ENCODE measurements at regions not wholly inside any gene's neighbourhood (a gene's known extent, or its start where the extent isn't known, plus 50 kb on each side); places are given as distances from the start of the nearest gene placed in this dataset.

GRCh38 chr20:52824494-52825216 lies 147.5 kb upstream of the TSHZ2 start:
- no peaks in the 10 kb centered on the region for H3K9me3 ChIP-seq (ENCODE audit: insufficient read depth, low read length)
- H2AFZ ChIP-seq (ENCODE audit: low read depth, low read length) = no peak overlapping the region
- H3K27me3 ChIP-seq (ENCODE audit: low read depth, low read length) = peaks cover 42% of the 10 kb centered on the region
- no peaks in the 10 kb centered on the region for H4K20me1 ChIP-seq (ENCODE audit: insufficient read depth, low read length)
- no peak overlapping the region for H3K9ac ChIP-seq (ENCODE audit: low read length)
- no peak for TF ChIP-seq EZH2phosphoT487 (IDR thresholded peaks at IDR 0.05; ENCODE audit: low read depth)
- no peak for TF ChIP-seq CTCF (IDR thresholded peaks at IDR 0.05; ENCODE audit: low read depth, low read length)
- H3K4me2 ChIP-seq (ENCODE audit: low read length) = no peak overlapping the region
- H3K27ac ChIP-seq (ENCODE audit: low read length) = no peak overlapping the region
- H3K4me1 ChIP-seq (ENCODE audit: low read length) = no peaks in the 10 kb centered on the region
- no peaks in the 10 kb centered on the region for H3K79me2 ChIP-seq (ENCODE audit: low read length)
- H3K4me3 ChIP-seq (ENCODE audit: low read length) = no peak overlapping the region
- no peaks in the 10 kb centered on the region for H3K36me3 ChIP-seq (replicated peaks; ENCODE audit: low read depth, low read length)

- Histone ChIP-seq H3K4me1 (ENCODE audit: low read length) (no peaks in the 10 kb centered on the region), H3K4me3 (ENCODE audit: low read length) (no peak overlapping the region), H3K27ac (ENCODE audit: low read length) (no peak overlapping the region), H3K9me3 (ENCODE audit: insufficient read depth, low read length) (no peaks in the 10 kb centered on the region), H4K20me1 (ENCODE audit: insufficient read depth, low read length) (no peaks in the 10 kb centered on the region), H3K9ac (ENCODE audit: low read length) (no peak overlapping the region), H3K27me3 (ENCODE audit: low read depth, low read length) (peaks cover 28% of the 10 kb centered on the region), H2AFZ (ENCODE audit: low read depth, low read length) (no peak overlapping the region), H3K36me3 (replicated peaks; ENCODE audit: low read depth, low read length) (no peaks in the 10 kb centered on the region), H3K4me2 (ENCODE audit: low read length) (no peak overlapping the region), H3K79me2 (ENCODE audit: low read length) (no peaks in the 10 kb centered on the region)
- no peak for TF ChIP-seq CTCF (IDR thresholded peaks at IDR 0.05; ENCODE audit: low read depth, low read length)
- no peak for TF ChIP-seq EZH2phosphoT487 (IDR thresholded peaks at IDR 0.05; ENCODE audit: low read depth)
These were observed 148.9 kb upstream of the TSHZ2 start for GRCh38 chr20:52823303-52823702.

- H3K4me3 ChIP-seq (ENCODE audit: low read length) = no peak overlapping the region
- no peaks in the 10 kb centered on the region for H3K9me3 ChIP-seq (ENCODE audit: insufficient read depth, low read length)
- H3K79me2 ChIP-seq (ENCODE audit: low read length) = no peaks in the 10 kb centered on the region
- no peaks in the 10 kb centered on the region for H3K4me1 ChIP-seq (ENCODE audit: low read length)
- peaks cover 38% of the 10 kb centered on the region for H3K27me3 ChIP-seq (ENCODE audit: low read depth, low read length)
- H3K36me3 ChIP-seq (replicated peaks; ENCODE audit: low read depth, low read length) = no peaks in the 10 kb centered on the region
- no peak overlapping the region for H3K9ac ChIP-seq (ENCODE audit: low read length)
- H2AFZ ChIP-seq (ENCODE audit: low read depth, low read length) = no peak overlapping the region
- no peak for TF ChIP-seq CTCF (IDR thresholded peaks at IDR 0.05; ENCODE audit: low read depth, low read length)
- TF ChIP-seq EZH2phosphoT487 (IDR thresholded peaks at IDR 0.05; ENCODE audit: low read depth) = no peak
- no peaks in the 10 kb centered on the region for H4K20me1 ChIP-seq (ENCODE audit: insufficient read depth, low read length)
- no peak overlapping the region for H3K27ac ChIP-seq (ENCODE audit: low read length)
- H3K4me2 ChIP-seq (ENCODE audit: low read length) = no peak overlapping the region
These were observed 151.4 kb upstream of the TSHZ2 start for GRCh38 chr20:52820641-52821292.

- Histone ChIP-seq H3K36me3 (replicated peaks; ENCODE audit: low read depth, low read length) (no peaks in the 10 kb centered on the region), H3K27me3 (ENCODE audit: low read depth, low read length) (peaks cover 50% of the 10 kb centered on the region), H3K9ac (ENCODE audit: low read length) (no peak overlapping the region), H3K9me3 (ENCODE audit: insufficient read depth, low read length) (no peaks in the 10 kb centered on the region), H3K27ac (ENCODE audit: low read length) (no peak overlapping the region), H3K4me1 (ENCODE audit: low read length) (no peaks in the 10 kb centered on the region), H3K79me2 (ENCODE audit: low read length) (no peaks in the 10 kb centered on the region), H2AFZ (ENCODE audit: low read depth, low read length) (no peak overlapping the region), H3K4me2 (ENCODE audit: low read length) (no peak overlapping the region), H3K4me3 (ENCODE audit: low read length) (no peak overlapping the region), H4K20me1 (ENCODE audit: insufficient read depth, low read length) (no peaks in the 10 kb centered on the region)
- TF ChIP-seq CTCF (IDR thresholded peaks at IDR 0.05; ENCODE audit: low read depth, low read length) (no peak), EZH2phosphoT487 (IDR thresholded peaks at IDR 0.05; ENCODE audit: low read depth) (no peak)
These were observed 153.7 kb upstream of the TSHZ2 start for GRCh38 chr20:52818491-52818890.
